Body of pancreas (tissue), 4 donors: ENCODE measurements at regions not wholly inside any gene's neighbourhood (a gene's known extent, or its start where the extent isn't known, plus 50 kb on each side); places are given as distances from the start of the nearest gene placed in this dataset.

Experiments
- ATAC-seq: fragments of 150-250 bp; one replicate; pipeline ENCODE4 v1.9.1; 2016
- DNase-seq, 4 donors: peaks; one replicate each; pipeline ENCODE4 v3.0.0-alpha.2; 2019
- H3K27ac ChIP-seq, 4 donors: fragments of 200-600 bp; sonication (generic); 1 replicate in 3 of 4; 2 replicates in 1 of 4; pipeline versions ENCODE4 v1.5.1 to v1.6.1; 2016 to 2019; ENCODE audit warnings: mild to moderate bottlenecking in 1 of 4, mixed read lengths in 1 of 4, moderate library complexity in 1 of 4
- H3K27me3 ChIP-seq, 2 donors: fragments of 200-600 bp; sonication (generic); one replicate each; pipeline ENCODE4 v1.6.0; 2016; ENCODE audit warnings: mild to moderate bottlenecking in 1 of 2
- H3K36me3 ChIP-seq, 2 donors: fragments of 200-600 bp; sonication (generic); replicated peaks in 1 of 2; 2 replicates each; pipeline ENCODE4 v1.5.1; 2016; ENCODE audit warnings: low read depth in 2 of 2; ENCODE audit not compliant: insufficient read depth in 1 of 2
- H3K4me1 ChIP-seq: fragments of 200-600 bp; sonication (generic); one replicate; pipeline ENCODE4 v1.6.0; 2016
- H3K4me3 ChIP-seq, 2 donors: fragments of 200-600 bp; sonication (generic); 1 replicate in 1 of 2; 2 replicates in 1 of 2; pipeline ENCODE4 v1.5.1; 2016 to 2019
- H3K9me3 ChIP-seq, 3 donors: fragments of 200-600 bp; sonication (generic); 1 replicate in 2 of 3; 2 replicates in 1 of 3; pipeline ENCODE4 v1.5.1; 2016
- POLR2A ChIP-seq, 3 donors: fragments of 450-650 bp; IDR thresholded peaks; one replicate each; pipeline ENCODE4 v1.6.1; 2016; ENCODE audit warnings: antibody characterized with exemption in 3 of 3, mild to moderate bottlenecking in 2 of 3
- WGBS, 2 donors: methylation state at CpG; one replicate each; pipeline ENCODE4 v1.1.5; 2017; 5-methylcytosine and 5-hydroxymethylcytosine counted together
- intact Hi-C: fragments of 100-400 bp; cut with DNase I; formaldehyde crosslinking; loops from one replicate; pipeline ENCODE4 v1.15.1; 2023
- TF ChIP-seq, protein P1 (sequence below), 7 experiments: fragments of 450-650 bp in 4 of 7; fragments of 200-600 bp in 3 of 7; sonication (generic) in 3 of 7; IDR thresholded peaks; one replicate each; pipeline ENCODE4 v1.5.1; 2016 to 2019; ENCODE audit warnings: antibody characterized with exemption in 7 of 7

DNA sequence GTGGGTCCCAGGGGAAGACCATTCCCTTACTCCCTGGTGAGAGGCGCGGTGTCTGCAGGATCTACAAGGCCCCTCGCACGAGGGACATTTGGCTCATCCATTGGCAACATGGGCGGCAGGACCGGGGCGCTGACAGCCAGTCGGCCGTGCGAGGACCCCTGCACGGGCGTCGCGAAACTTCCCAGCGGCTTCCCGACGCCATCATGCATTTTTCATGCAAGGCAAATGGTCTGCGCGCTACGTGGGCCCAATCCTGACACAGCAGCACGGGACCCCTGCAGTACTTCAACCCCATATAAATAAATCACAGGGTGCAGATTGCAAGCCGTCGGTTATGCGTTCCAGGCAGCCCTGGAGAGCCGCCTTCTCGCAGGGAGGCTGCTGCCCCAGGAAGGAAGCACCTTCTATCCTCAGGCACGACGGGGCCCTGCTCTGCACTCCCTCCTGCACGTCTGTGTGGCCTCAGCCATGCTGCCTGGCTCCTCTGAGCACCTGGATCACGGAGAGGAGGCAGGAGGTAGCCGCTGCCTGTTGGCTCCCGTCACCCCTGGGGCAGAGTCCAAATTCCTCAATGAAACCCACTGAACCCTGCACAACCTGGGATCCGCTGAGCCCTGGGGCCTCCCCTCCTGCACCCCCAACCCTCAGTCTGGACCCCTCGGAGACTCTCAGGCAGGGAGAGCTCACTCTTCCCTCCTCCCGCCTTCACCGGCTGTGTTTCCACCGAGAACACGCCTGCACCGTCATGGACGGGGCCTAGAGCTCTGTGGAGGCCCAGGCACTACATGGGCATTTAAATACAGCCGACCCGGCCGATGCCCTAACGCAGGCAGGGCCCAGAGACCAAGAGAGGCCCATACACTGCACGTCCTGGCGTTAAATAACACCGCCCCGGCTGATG lies 90.5 kb downstream of the PDGFA start:
- 94 to 95% methylated on average over 16 to 44 of the region's 48 CpGs for WGBS, 2 donors
- TF ChIP-seq POLR2A (IDR thresholded peaks at IDR 0.05), result no peak
- TF ChIP-seq, protein P1, sequence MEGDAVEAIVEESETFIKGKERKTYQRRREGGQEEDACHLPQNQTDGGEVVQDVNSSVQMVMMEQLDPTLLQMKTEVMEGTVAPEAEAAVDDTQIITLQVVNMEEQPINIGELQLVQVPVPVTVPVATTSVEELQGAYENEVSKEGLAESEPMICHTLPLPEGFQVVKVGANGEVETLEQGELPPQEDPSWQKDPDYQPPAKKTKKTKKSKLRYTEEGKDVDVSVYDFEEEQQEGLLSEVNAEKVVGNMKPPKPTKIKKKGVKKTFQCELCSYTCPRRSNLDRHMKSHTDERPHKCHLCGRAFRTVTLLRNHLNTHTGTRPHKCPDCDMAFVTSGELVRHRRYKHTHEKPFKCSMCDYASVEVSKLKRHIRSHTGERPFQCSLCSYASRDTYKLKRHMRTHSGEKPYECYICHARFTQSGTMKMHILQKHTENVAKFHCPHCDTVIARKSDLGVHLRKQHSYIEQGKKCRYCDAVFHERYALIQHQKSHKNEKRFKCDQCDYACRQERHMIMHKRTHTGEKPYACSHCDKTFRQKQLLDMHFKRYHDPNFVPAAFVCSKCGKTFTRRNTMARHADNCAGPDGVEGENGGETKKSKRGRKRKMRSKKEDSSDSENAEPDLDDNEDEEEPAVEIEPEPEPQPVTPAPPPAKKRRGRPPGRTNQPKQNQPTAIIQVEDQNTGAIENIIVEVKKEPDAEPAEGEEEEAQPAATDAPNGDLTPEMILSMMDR (IDR thresholded peaks at IDR 0.05), result no peak
- Histone ChIP-seq H3K36me3 (no peaks in the 10 kb centered on the region), H3K27me3 (no peaks in the 10 kb centered on the region), H3K27ac (no peak overlapping the region), H3K4me3 (no peak overlapping the region), H3K9me3 (no peaks in the 10 kb centered on the region), H3K4me1 (no peaks in the 10 kb centered on the region)
- intact Hi-C loops, result no loop called here
- DNase-seq (no peak), ATAC-seq (no peak)

DNA sequence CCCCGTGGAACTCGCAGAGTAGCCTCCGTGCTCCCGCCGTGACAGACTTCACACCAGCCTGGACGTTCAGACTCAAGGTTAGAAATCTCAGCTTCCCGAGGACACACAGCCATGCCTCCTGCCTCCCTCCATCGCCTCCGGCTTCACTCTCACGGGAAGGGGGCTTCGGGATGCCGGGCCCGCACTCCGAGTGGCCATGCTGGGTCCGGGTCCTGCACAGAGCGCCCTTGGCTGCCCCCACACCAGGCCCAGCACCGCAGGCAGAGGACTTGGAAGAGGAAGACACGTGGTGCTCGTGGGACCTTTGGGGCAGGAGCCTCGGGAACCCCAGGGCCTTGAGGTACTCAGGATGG lies 89.8 kb downstream of the PDGFA start:
- no peaks in the 10 kb centered on the region for H3K36me3 ChIP-seq
- intact Hi-C loops, result no loop called here
- H3K27ac ChIP-seq, result no peak overlapping the region
- ATAC-seq (no peak), DNase-seq (no peak)
- TF ChIP-seq, protein P1 (IDR thresholded peaks at IDR 0.05), result no peak
- no peak for TF ChIP-seq POLR2A (IDR thresholded peaks at IDR 0.05)
- H3K27me3 ChIP-seq, result no peaks in the 10 kb centered on the region
- H3K4me1 ChIP-seq, result peaks cover under 1% of the 10 kb centered on the region
- H3K9me3 ChIP-seq, result no peaks in the 10 kb centered on the region
- WGBS, 2 donors, result 90 to 93% methylated on average over 11 to 20 of the region's 20 CpGs
- no peak overlapping the region for H3K4me3 ChIP-seq

DNA sequence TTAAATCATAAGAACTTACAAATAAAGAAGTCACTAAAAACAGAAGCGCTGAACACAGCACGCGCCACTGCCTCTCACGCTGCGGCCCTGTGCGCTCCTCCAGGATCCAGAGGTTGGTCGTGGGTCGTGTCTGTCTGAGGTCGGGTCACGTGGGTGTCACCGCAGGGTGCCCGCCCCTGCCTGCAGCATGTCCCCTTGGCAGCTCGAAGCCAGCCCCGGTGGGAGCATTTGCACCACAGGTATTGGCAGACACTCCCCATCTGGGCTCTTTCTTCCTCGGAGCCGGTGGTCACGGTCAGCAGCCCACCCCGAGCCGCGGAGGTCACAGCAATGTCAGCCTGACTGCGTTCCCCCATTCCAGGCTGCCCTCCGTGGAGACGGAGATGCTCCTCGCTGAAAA lies 88.6 kb downstream of the PDGFA start:
- no peak for DNase-seq
- ATAC-seq, result no peak

DNA sequence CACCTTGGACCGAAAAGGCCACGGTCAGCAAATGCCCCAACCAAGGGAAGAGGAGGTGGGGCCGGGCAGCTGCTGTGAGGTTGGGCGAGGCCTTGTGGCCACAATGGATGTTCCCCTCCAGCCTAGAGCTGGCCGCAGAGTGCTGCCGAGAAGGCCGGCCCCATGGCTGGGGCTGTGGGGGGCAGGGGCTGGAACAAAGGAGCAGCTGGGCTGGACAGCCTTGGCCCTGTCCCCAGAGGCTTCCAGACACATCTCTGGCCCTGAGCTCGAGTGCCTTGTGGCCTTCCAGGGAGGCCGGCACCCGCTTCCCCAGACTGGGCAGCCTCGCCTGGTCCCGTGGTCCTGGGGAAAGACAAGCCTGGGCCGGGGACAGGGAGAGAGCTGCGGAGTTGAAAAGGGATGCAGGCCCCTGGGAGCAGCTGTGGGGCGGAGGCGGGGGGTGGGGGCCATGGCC lies 88.0 kb downstream of the PDGFA start:
- intact Hi-C loops, result no loop called here
- Histone ChIP-seq H3K9me3 (no peaks in the 10 kb centered on the region), H3K4me3 (no peak overlapping the region), H3K27me3 (no peaks in the 10 kb centered on the region), H3K27ac (no peak overlapping the region), H3K4me1 (peaks cover 3% of the 10 kb centered on the region), H3K36me3 (no peaks in the 10 kb centered on the region)
- WGBS, 2 donors, result 72 to 90% methylated on average over 14 to 16 of the region's 16 CpGs
- TF ChIP-seq, protein P1 (IDR thresholded peaks at IDR 0.05), result no peak
- TF ChIP-seq POLR2A (IDR thresholded peaks at IDR 0.05), result no peak
- ATAC-seq, result peak; percentile 12
- DNase-seq, result no peak

More for the DNA sequence above, 88.6 kb downstream of the PDGFA start:
- Histone ChIP-seq H3K27ac (no peak overlapping the region), H3K36me3 (no peaks in the 10 kb centered on the region), H3K4me1 (peaks cover 3% of the 10 kb centered on the region), H3K27me3 (no peaks in the 10 kb centered on the region), H3K9me3 (no peaks in the 10 kb centered on the region), H3K4me3 (no peak overlapping the region)
- intact Hi-C loops, result no loop called here
- TF ChIP-seq, protein P1 (IDR thresholded peaks at IDR 0.05), result no peak
- TF ChIP-seq POLR2A (IDR thresholded peaks at IDR 0.05), result no peak
- 93 to 95% methylated on average over 8 to 24 of the region's 24 CpGs for WGBS, 2 donors

DNA sequence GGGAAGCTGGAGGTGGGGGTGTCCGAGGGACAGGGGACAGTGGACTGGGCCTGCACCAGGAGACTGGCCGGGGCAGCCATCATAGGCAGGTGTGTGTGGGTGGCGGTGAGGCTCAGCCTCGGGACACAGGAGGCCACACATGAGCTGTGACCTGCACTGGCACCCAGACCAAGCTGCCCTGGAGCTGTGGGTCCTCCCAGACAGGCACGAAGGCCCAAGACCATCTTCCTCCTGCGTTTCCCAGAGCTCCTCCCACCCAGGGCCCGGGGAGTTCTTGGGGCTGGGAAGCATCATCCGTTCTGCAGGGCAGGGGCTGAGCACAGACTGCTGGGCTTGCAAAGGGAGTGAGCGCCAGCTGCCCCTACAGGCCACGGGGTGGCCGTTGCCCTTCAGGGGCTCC lies 87.4 kb downstream of the PDGFA start:
- Histone ChIP-seq H3K27ac (no peak overlapping the region), H3K4me1 (peaks cover 3% of the 10 kb centered on the region), H3K9me3 (no peaks in the 10 kb centered on the region), H3K36me3 (no peaks in the 10 kb centered on the region), H3K27me3 (no peaks in the 10 kb centered on the region), H3K4me3 (no peak overlapping the region)
- DNase-seq (no peak), ATAC-seq (no peak)
- intact Hi-C loops, result no loop called here
- WGBS, 2 donors, result 91 to 100% methylated on average over 5 to 9 of the region's 11 CpGs
- TF ChIP-seq POLR2A (IDR thresholded peaks at IDR 0.05), result no peak
- TF ChIP-seq, protein P1 (IDR thresholded peaks at IDR 0.05), result no peak
